ENCODE measurements at regions not wholly inside any gene's neighbourhood (a gene's known extent, or its start where the extent isn't known, plus 50 kb on each side); places are given as distances from the start of the nearest gene placed in this dataset.

GRCh38 chr6:56399672-56400263, 152.4 kb upstream of the COL21A1 start:
- Histone ChIP-seq H3K27ac (no peak overlapping the region), H3K4me3 (no peak overlapping the region)
- TF ChIP-seq CTCF (IDR thresholded peaks at IDR 0.05), result no peak
- DNase-seq (ENCODE audit: low spot score), result no peak

GRCh38 chr6:56399250-56399671, 151.9 kb upstream of the COL21A1 start:
- H3K27ac ChIP-seq, result no peak overlapping the region
- no peak for DNase-seq (ENCODE audit: low spot score)
- no peak overlapping the region for H3K4me3 ChIP-seq
- TF ChIP-seq CTCF (IDR thresholded peaks at IDR 0.05), result no peak

GRCh38 chr6:56396435-56396834, 149.1 kb upstream of the COL21A1 start:
- no peak for DNase-seq (ENCODE audit: low spot score)
- no peak overlapping the region for H3K27ac ChIP-seq
- no peak for TF ChIP-seq CTCF (IDR thresholded peaks at IDR 0.05)
- H3K4me3 ChIP-seq, result no peak overlapping the region

GRCh38 chr6:56393615-56394612, 146.5 kb upstream of the COL21A1 start:
- Histone ChIP-seq H3K4me3 (no peak overlapping the region), H3K27ac (no peak overlapping the region)
- no peak for DNase-seq (ENCODE audit: low spot score)
- TF ChIP-seq CTCF (IDR thresholded peaks at IDR 0.05), result no peak

GRCh38 chr6:56388415-56388755, 141.0 kb upstream of the COL21A1 start:
- H3K27ac ChIP-seq, result peak overlapping the region; percentile 8 to 48
- TF ChIP-seq CTCF (IDR thresholded peaks at IDR 0.05), result no peak
- no peak for DNase-seq (ENCODE audit: low spot score)
- H3K4me3 ChIP-seq, result no peak overlapping the region

- peak overlapping the region; percentile 35 to 48 for H3K27ac ChIP-seq
- H3K4me3 ChIP-seq, result no peak overlapping the region
- TF ChIP-seq CTCF (IDR thresholded peaks at IDR 0.05), result no peak
- DNase-seq (ENCODE audit: low spot score), result no peak
These were observed 140.4 kb upstream of the COL21A1 start for GRCh38 chr6:56387621-56388414.
